Peyer's patch (tissue), 4 donors: ENCODE measurements at regions not wholly inside any gene's neighbourhood (a gene's known extent, or its start where the extent isn't known, plus 50 kb on each side); places are given as distances from the start of the nearest gene placed in this dataset.

Experiments used
- DNase-seq, 3 donors: peaks; one replicate each; pipeline ENCODE4 v3.0.0-alpha.2; 2017 to 2019
- H3K27ac ChIP-seq, 4 donors: fragments of 200-600 bp; sonication (generic); one replicate each; pipeline ENCODE4 v1.5.1; 2016 to 2019
- H3K27me3 ChIP-seq, 2 donors: fragments of 200-600 bp; sonication (generic); one replicate each; pipeline ENCODE4 v1.5.1; 2019
- H3K36me3 ChIP-seq, 3 donors: fragments of 200-600 bp; sonication (generic); one replicate each; pipeline ENCODE4 v1.5.1; 2016 to 2019
- H3K4me1 ChIP-seq, 4 donors: fragments of 200-600 bp; sonication (generic); one replicate each; pipeline ENCODE4 v1.5.1; 2016 to 2019
- H3K4me3 ChIP-seq, 4 donors: fragments of 200-600 bp; sonication (generic); 1 replicate in 3 of 4; 2 replicates in 1 of 4; pipeline ENCODE4 v1.5.1; 2016 to 2019; ENCODE audit warnings: mild to moderate bottlenecking in 1 of 4
- H3K9me3 ChIP-seq, 4 donors: fragments of 200-600 bp; sonication (generic); one replicate each; pipeline ENCODE4 v1.5.1; 2016 to 2019; ENCODE audit warnings: mild to moderate bottlenecking in 1 of 4
- CTCF ChIP-seq, 6 experiments: fragments of 450-650 bp in 4 of 6; fragments of 200-600 bp in 2 of 6; sonication (generic) in 1 of 6; IDR thresholded peaks; one replicate each; pipeline ENCODE4 v1.5.1; 2017 to 2019; ENCODE audit warnings: antibody characterized with exemption in 6 of 6, mild to moderate bottlenecking in 3 of 6, moderate library complexity in 1 of 6
- POLR2A ChIP-seq, 2 donors: fragments of 450-650 bp; IDR thresholded peaks; one replicate each; pipeline ENCODE4 v1.5.1; 2017; ENCODE audit warnings: antibody characterized with exemption in 2 of 2, mild to moderate bottlenecking in 2 of 2, moderate library complexity in 2 of 2

GRCh38 chr5:89484962-89485361 lies 602.0 kb upstream of the MEF2C start:
- no peak overlapping the region for H3K4me3 ChIP-seq
- no peak overlapping the region for H3K27ac ChIP-seq
- no peak for TF ChIP-seq POLR2A (IDR thresholded peaks at IDR 0.05)
- TF ChIP-seq CTCF (IDR thresholded peaks at IDR 0.05): no peak
- H3K27me3 ChIP-seq: no peaks in the 10 kb centered on the region
- no peaks in the 10 kb centered on the region for H3K9me3 ChIP-seq
- no peak for DNase-seq
- no peaks in the 10 kb centered on the region for H3K4me1 ChIP-seq
- H3K36me3 ChIP-seq: no peaks in the 10 kb centered on the region

- Histone ChIP-seq H3K36me3 (no peaks in the 10 kb centered on the region), H3K4me1 (no peaks in the 10 kb centered on the region), H3K9me3 (no peaks in the 10 kb centered on the region), H3K4me3 (no peak overlapping the region), H3K27me3 (no peaks in the 10 kb centered on the region), H3K27ac (no peak overlapping the region)
- no peak for DNase-seq
- no peak for TF ChIP-seq POLR2A (IDR thresholded peaks at IDR 0.05)
- no peak for TF ChIP-seq CTCF (IDR thresholded peaks at IDR 0.05)
These were observed 597.5 kb upstream of the MEF2C start for GRCh38 chr5:89480406-89481007.

- Histone ChIP-seq H3K4me3 (no peak overlapping the region), H3K36me3 (no peaks in the 10 kb centered on the region), H3K27ac (no peak overlapping the region), H3K9me3 (no peaks in the 10 kb centered on the region), H3K27me3 (no peaks in the 10 kb centered on the region), H3K4me1 (no peaks in the 10 kb centered on the region)
- no peak for DNase-seq
- TF ChIP-seq POLR2A (IDR thresholded peaks at IDR 0.05): no peak
- TF ChIP-seq CTCF (IDR thresholded peaks at IDR 0.05): no peak
These were observed 595.9 kb upstream of the MEF2C start for GRCh38 chr5:89478851-89479250.

GRCh38 chr5:89473196-89473595 lies 590.2 kb upstream of the MEF2C start:
- H3K36me3 ChIP-seq: no peaks in the 10 kb centered on the region
- H3K9me3 ChIP-seq: no peaks in the 10 kb centered on the region
- no peak for TF ChIP-seq POLR2A (IDR thresholded peaks at IDR 0.05)
- no peak for TF ChIP-seq CTCF (IDR thresholded peaks at IDR 0.05)
- DNase-seq: no peak
- H3K27ac ChIP-seq: no peak overlapping the region
- H3K4me3 ChIP-seq: no peak overlapping the region
- no peaks in the 10 kb centered on the region for H3K27me3 ChIP-seq
- H3K4me1 ChIP-seq: no peaks in the 10 kb centered on the region

- no peak overlapping the region for H3K4me3 ChIP-seq
- no peaks in the 10 kb centered on the region for H3K4me1 ChIP-seq
- H3K36me3 ChIP-seq: no peaks in the 10 kb centered on the region
- TF ChIP-seq POLR2A (IDR thresholded peaks at IDR 0.05) (no peak), CTCF (IDR thresholded peaks at IDR 0.05) (no peak)
- H3K27ac ChIP-seq: no peak overlapping the region
- H3K9me3 ChIP-seq: no peaks in the 10 kb centered on the region
- no peak for DNase-seq
- no peaks in the 10 kb centered on the region for H3K27me3 ChIP-seq
These were observed 588.6 kb upstream of the MEF2C start for GRCh38 chr5:89471541-89471940.

- Histone ChIP-seq H3K27ac (no peak overlapping the region), H3K36me3 (no peaks in the 10 kb centered on the region)
These were observed 588.1 kb upstream of the MEF2C start for GRCh38 chr5:89471115-89471514.

More at GRCh38 chr5:89471115-89471514, 588.1 kb upstream of the MEF2C start:
- TF ChIP-seq POLR2A (IDR thresholded peaks at IDR 0.05) (no peak), CTCF (IDR thresholded peaks at IDR 0.05) (no peak)
- DNase-seq: no peak
- no peak overlapping the region for H3K4me3 ChIP-seq
- no peaks in the 10 kb centered on the region for H3K27me3 ChIP-seq
- no peaks in the 10 kb centered on the region for H3K9me3 ChIP-seq
- H3K4me1 ChIP-seq: no peaks in the 10 kb centered on the region
